Neural progenitor cell (in vitro differentiated cells): ENCODE measurements at regions not wholly inside any gene's neighbourhood (a gene's known extent, or its start where the extent isn't known, plus 50 kb on each side); places are given as distances from the start of the nearest gene placed in this dataset.

Source experiments
- EZH2 ChIP-seq: fragments of 200-600 bp; sonication (generic); IDR thresholded peaks from 2 replicates; pipeline ENCODE4 v1.6.1; 2017; ENCODE audit warnings: antibody characterized with exemption, mild to moderate bottlenecking, moderate library complexity
- EZH2phosphoT487 ChIP-seq: fragments of 200-600 bp; sonication (generic); IDR thresholded peaks from 2 replicates; pipeline ENCODE4 v1.6.1; 2017; ENCODE audit warnings: antibody characterized with exemption
- TF ChIP-seq, protein P1 (sequence below): fragments of 200-600 bp; sonication (generic); IDR thresholded peaks from 2 replicates; pipeline ENCODE4 v1.5.1; 2017; ENCODE audit warnings: antibody characterized with exemption, mild to moderate bottlenecking

DNA sequence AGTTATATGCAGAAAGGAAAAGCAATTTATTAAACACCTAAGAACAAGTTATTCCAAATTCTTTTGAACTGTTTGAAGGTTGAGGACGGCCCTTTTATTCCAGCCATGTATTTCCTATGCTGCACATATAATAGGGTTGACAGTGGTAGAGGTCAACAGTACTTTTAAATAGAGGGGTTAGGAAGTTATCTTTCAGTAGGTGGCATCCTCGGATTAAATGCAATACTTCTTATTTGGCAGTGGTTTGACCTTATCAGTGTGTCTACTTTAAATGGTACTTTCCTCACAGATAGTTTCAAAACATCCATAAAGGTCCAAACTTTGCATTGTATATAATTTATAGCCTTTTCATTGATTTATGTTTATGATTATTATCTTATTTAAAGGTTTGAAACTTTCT is 558.7 kb downstream of the TUSC7 start:
- TF ChIP-seq, protein P1, sequence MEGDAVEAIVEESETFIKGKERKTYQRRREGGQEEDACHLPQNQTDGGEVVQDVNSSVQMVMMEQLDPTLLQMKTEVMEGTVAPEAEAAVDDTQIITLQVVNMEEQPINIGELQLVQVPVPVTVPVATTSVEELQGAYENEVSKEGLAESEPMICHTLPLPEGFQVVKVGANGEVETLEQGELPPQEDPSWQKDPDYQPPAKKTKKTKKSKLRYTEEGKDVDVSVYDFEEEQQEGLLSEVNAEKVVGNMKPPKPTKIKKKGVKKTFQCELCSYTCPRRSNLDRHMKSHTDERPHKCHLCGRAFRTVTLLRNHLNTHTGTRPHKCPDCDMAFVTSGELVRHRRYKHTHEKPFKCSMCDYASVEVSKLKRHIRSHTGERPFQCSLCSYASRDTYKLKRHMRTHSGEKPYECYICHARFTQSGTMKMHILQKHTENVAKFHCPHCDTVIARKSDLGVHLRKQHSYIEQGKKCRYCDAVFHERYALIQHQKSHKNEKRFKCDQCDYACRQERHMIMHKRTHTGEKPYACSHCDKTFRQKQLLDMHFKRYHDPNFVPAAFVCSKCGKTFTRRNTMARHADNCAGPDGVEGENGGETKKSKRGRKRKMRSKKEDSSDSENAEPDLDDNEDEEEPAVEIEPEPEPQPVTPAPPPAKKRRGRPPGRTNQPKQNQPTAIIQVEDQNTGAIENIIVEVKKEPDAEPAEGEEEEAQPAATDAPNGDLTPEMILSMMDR, result no peak
- TF ChIP-seq EZH2, result no peak
- TF ChIP-seq EZH2phosphoT487, result no peak
